ENCODE measurements at regions not wholly inside any gene's neighbourhood (a gene's known extent, or its start where the extent isn't known, plus 50 kb on each side); places are given as distances from the start of the nearest gene placed in this dataset.

DNA sequence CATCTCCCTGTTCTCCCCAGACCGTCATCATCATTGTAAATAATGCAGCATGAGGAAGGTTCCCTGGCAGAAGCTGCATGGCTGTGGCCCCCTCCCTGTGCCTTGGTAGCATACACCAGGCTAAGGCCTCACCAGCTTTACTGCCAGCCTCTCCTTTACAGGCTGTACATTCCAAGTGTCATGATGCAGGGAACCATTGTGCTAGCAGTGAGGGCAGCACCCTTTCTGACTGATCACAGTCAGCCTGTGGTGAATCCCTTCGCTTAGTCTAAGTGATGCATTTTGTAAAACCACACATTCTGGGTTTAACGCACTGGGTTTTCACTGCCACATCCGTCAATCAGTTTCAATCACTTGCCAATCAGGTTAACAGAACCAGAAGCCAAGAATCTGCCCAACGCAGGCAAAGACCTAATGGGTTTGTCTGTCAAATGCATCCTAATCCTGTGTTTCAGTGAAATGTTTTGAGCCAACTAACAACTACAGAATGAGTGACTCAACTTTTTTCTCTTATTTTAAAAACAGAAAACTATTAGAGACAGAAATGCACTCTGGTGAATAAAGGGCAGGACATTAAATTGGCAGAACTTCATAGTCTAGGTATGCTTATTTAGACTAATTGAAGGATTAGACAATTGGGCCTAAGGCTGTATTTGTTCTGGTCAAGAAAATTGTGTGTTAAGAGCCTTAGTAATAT is 225.9 kb upstream of the DPH6 start:
- DNase-seq (ENCODE audit: low read depth): no peak

DNA sequence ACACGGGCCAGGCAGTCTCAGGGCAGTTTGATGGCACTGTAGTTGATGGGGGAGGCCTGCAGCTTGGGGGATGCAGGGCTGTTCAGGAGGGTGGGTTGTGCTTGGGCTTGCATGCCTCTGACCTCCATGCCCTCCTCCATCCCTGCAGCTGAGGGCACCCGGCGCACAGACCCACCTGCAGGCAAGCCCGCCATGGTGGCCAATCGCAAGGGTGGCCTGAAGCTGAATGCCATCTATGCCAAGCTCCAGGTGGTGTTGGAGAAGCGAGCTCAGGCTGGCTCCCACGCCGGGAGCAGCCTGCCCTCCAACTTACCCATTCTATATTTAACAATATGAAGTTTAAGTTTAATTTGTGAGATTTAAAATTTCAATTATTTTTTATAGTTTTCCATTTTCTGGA is 228.7 kb upstream of the DPH6 start:
- DNase-seq (ENCODE audit: low read depth): no peak

DNA sequence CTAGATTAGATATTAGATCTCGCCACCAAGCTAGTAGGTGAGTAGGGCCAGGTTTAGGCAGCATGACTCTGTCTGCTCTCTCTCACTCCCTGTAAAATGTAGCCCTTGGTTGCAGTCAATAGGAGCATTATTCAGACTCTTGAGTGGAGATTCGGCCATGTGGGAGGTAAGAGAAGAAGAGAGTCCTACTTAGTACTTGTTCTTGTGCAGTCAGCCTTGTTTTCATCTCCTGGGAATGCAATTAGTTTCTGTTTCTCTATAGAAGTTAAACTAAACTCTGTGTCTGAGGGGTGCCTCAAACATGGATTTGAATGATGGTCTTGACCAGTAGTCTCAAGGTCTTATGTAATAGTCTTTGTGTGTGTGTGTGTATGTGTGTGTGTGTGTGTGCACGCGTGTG is 229.5 kb upstream of the DPH6 start:
- DNase-seq (ENCODE audit: low read depth): no peak

DNA sequence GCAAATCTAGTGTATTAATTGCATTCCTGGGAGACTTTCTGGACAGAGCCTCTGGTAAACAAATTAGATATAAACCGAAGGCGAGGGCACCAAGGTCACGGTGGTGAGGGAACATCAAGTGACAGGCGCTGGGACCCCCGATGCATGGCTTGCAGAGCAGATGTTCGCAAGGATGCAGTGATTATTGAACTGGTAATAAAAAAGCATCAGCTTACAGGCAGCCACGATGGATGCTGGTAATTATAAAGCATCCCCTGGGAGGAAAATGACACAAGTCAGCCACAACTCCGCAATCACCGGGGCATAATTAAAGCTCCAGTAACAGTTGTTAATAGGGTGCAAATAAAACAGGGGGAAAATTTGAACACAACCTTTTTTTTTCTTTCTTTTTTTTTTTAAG is 231.1 kb upstream of the DPH6 start:
- DNase-seq (ENCODE audit: low read depth): no peak

DNA sequence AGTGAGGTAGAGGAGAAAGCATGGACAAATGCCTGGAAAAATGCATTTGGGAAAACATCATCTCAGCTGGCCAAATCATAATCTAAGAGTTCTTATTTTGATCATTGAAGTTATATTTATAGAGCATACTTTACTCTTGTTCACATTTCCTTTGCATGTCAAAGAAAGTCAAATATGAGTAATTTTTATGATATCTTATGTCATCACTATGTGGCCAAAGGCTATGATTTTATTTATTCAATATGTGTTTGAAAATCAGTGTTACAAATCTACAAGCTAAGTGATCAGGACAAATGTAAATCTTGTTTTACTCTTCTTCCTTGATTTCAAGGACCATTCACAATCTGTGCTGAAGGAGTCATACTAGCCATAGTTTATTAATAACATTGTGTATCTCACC is 237.2 kb upstream of the DPH6 start:
- DNase-seq (ENCODE audit: low read depth): no peak

DNA sequence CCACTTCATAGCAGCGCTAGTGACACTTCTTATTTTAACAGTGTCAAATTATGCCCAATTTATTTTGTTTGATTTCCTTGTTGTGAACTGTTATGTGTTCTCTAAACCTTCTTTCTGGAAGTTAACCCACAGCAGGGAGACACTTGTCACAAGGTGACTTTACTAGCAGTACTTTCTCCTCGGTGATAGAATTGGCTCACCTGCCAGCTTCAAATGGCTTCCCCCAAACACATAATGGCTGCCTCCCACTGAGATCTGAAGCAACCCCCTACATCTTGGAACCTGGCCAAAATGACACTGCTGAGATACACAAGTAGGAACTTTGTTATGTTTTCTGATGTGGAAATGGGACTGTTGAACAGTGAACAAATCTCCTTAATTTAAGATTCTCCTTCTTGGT is 238.8 kb upstream of the DPH6 start:
- DNase-seq (ENCODE audit: low read depth): no peak

DNA sequence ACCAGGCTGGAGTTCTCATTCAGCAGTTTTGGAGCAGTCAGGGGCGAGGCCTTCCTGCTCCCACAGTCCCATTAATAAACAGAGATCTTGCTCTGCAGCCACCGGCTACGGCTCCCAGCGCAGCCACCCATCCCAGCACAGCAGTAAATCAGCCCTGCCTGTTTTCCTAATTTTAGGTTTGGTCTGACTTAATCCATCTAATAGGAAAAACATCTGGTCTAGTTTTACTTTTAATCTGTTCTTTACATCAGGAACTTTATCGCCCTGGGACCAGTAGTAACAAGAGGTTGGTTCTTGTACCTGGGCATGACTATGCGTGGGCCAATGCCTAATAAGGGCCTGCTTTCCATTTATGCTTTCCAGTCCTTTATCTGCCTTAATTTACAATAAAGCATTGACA is 264.0 kb upstream of the DPH6 start:
- DNase-seq (ENCODE audit: low read depth): no peak

DNA sequence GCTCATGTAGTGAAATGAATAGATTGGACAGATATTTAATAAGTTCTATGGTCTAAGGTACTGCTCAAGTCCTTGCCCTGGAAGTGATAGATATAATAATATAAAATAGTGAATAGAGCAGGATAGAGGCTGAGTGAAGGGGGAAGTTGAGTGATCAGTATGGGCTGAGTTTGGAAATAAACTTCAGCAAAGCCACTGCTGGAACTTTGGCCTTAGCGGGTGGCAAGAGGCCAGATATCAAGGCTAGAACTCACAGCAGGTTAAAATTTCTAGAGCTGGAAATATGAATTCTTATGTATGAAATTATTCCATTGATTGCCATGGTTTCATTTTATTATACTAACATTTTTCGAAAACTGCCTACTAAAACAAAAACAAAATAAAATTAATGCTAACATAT is 267.6 kb upstream of the DPH6 start:
- DNase-seq (ENCODE audit: low read depth): no peak

DNA sequence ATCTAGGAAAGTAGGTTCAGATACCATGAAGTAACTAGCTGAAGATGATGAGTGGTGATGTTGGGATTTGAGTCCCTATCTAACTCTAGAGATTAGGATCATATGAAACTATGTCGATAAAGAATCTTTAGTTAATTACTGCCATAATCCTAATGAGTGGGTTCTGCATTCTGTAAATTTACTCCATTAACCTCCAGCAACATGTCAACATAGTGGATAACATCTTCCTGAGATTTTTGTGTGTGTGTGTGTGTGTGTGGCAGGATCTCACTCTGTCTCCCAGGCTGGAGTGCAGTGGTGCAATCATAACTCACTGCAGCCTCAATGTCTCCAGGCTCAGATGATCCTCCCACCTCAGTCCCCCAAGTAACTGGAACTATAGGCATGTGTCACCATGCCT is 272.9 kb upstream of the DPH6 start:
- DNase-seq (ENCODE audit: low read depth): no peak

DNA sequence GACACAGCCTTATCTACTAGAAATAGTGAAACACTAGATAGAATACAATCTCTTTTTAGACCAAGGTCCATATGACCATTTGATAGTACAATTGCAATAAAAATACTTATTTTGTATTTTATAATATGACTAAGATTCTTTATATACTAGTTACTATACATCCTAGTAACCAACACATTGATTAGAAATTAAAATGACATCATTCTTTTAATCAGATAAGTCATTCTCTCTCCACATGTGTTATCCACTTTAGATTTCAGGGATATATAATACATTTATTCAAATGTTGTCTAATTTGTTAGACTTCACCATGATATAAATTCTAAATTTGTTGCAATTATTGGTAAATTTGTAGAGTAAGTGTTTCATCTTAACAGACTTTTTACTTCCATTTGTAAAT is 276.2 kb upstream of the DPH6 start:
- no peak for DNase-seq (ENCODE audit: low read depth)

DNA sequence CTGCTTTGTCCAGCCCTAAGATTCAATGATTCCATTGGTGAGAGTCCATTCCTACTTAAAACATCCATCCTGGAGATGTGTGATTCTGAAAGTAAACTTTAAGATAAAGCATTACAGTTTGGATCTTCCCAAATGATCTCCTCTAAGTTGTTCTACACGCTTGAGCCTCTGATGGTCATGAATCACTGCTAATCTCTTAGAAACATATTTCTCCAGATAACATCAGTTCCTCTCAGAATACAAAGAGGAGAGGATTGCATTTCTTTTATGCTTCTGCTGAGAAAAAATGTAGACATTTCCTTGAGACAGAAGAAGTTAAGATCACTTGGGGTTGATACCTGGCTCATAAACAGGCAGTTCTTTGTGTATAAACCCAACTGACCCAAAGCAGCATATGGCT is 281.2 kb upstream of the DPH6 start:
- no peak for DNase-seq (ENCODE audit: low read depth)

DNA sequence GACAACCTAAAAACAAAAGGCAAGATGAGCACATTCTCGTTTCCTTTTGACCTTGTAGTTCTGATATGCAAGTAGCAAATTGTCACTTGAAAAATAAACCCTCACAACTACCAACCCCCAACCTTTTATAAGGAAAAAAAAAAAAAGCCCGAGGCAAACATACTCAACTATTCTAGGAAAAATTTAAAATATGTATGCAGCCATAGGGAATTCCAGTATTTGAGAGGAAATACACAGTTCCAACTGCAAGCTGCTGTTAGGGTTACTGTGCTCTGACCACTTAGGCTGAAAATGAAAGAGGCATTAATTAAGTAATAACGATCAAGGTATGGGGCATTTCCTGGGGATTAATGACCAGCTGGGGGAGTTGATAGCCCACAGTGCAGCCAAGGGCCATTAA is 281.9 kb upstream of the DPH6 start:
- DNase-seq (ENCODE audit: low read depth): no peak

DNA sequence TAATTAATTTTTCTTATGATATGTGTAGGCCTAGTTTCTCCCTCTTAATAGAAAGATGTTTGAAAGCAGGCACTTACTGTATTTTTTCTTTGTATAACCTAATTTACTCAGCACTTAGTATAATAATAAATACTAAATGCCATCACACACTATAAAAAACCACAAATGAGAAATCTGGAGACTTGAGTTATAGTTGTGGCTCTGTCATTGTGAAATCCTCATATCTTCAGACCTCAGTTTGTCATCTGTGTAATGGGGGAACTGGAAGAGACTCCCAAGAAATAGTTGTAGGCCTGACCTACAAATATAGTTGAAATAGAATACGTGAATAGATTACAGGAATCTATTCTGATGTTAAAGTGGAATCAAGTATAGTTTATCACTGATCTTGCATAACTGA is 287.6 kb upstream of the DPH6 start:
- DNase-seq (ENCODE audit: low read depth): no peak

DNA sequence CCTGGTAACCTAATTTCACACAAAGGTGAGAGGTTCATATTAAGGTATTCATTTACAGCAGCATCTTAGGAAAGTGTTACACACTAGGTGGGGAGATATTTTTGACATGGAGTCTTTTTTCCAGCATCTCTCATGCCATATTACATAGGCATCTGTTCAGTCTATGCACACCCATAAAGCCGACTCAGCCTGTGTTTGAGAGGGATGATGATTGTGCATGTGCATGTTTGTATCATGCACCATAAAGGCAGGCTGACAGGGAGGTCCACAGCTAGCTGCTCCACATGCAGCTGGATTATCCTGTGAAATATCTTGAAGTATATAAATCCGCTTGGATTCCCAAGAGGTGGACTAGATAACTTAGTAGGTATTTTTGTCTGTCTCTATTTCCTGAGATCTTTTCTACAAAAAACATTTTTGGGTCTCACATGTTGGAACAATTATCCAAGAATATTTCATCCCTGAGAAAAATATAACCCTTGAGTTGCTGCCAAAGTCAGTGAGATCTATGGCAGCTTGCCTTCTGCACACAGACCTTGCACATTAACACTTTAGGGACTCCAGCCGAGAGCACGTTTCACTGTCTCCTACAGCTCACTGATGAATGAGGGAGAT is 288.4 kb upstream of the DPH6 start:
- DNase-seq (ENCODE audit: low read depth): no peak

DNA sequence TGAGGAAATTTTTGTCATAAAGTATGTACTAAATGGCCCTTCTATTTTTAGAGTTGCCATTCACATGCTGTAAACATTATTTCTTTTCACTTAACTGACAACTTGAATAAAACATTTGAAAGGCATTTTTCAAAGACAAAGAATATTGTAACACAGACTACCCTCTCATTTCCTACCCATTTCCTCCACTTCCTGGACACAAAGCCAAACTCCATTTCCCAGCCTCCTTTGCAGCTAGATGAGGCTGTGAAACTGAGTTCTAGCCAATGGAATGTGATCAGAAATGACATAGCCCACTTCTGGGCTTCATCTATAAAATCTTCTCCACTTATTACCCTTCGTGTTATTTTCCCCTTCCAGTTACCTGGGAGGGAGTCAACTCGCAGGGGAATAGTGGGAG is 288.9 kb upstream of the DPH6 start:
- DNase-seq (ENCODE audit: low read depth): no peak

DNA sequence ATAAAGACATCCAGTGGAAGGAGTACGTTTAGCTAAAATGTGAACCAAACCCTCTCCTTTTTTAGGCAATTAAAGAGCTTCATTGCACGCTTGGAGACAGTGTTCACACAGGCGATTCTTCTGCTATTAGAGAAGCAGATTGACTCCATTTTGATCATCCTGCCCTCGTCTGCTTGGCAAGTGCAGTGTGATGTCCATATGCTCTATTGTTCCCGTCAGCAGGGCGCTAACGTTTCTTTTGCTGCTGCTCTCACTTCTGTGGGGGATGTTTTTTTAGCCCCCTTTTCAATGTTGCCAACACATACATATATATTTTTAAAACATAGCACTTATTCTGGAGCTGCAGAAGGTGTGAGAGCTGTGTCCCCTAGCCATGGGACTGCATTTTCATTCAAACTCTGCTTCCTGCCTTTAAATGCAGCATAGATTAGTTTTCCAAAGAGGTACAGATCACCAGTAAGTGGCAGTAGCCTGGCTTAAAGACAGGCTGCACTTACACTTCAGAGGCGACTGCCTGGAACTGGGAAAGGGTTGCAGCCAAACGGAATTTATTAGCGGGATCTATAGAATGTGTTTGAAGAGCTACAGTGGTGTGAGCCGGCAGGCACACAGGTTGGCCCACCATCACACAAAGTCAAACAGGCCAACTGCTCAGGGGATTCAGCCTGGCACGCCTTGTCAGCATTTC is 292.6 kb upstream of the DPH6 start:
- DNase-seq (ENCODE audit: low read depth): no peak

DNA sequence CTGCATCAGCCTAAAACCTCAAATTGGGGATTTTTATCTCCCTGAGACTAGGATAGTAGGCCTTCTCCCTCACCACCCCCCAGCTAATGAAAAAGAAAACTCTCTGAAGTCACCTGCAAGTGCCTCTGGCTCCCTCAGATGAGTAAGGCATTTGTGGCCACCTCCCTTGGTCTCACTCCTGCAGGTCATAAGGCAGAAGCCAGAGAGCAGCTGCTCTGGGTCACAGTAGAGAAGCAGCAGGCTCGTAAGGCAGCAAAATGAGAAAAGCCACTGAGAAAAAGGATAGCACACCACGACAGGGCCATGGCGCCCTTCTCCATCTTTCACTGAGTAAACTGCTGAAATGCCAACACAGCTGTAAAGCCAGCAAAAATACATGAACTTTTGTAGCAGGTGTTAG is 296.7 kb upstream of the DPH6 start:
- DNase-seq (ENCODE audit: low read depth): no peak

DNA sequence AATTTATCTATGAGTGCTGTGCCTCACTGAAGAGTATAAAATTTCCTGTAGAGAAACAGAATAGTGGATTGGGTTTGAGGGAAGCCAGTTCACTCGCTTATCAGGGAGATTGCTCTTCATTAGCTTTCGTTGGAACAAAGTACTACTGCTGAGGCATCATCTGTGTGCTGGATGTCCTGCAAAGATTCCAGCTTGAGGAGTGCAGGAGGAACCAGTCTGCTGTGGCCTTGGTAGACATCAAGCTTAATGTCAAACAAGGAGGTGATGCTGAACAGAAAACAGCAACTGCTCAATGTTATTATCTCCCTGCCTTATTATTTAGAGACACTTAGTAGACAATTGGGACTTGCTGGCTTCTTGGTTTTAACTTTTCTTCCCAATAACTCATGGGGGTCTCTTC is 297.5 kb upstream of the DPH6 start:
- no peak for DNase-seq (ENCODE audit: low read depth)

DNA sequence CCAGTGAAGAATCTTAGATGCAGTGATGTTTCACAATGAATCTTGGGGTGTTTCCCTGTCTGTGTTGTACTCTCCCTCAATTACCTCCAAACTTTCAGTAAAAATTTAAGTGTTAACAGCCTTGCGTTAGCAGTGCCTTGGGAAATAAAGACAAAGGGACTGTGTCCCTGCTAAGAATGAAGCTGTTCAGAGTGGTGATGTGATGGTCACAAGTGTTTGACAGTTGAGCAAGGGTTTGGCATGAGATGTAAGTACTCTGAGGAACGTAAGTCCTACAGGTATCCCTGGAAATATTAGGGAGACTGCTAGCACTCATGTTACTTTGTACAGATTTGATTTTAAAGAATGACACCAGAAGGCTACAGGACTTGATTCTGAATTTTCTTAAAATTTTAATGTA is 304.3 kb upstream of the DPH6 start:
- no peak for DNase-seq (ENCODE audit: low read depth)

DNA sequence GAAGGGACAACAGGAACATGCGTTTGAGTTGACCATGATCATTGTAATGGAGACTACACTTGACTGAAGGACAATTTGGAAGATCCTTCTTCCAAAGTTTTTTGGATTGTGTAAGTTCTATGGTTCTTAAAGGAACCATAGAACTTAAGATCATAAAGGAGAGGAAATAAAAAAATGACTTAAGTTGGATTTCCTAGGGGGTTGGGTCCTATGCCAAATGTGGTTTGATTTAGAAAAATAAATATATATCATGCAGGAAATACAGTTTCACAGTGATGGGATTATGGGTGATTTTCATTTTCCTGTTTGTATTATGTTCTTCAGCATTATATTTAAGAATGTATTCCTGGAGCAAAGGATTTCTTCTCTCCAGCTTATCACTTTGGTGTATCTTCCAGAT is 305.5 kb upstream of the DPH6 start:
- DNase-seq (ENCODE audit: low read depth): no peak

DNA sequence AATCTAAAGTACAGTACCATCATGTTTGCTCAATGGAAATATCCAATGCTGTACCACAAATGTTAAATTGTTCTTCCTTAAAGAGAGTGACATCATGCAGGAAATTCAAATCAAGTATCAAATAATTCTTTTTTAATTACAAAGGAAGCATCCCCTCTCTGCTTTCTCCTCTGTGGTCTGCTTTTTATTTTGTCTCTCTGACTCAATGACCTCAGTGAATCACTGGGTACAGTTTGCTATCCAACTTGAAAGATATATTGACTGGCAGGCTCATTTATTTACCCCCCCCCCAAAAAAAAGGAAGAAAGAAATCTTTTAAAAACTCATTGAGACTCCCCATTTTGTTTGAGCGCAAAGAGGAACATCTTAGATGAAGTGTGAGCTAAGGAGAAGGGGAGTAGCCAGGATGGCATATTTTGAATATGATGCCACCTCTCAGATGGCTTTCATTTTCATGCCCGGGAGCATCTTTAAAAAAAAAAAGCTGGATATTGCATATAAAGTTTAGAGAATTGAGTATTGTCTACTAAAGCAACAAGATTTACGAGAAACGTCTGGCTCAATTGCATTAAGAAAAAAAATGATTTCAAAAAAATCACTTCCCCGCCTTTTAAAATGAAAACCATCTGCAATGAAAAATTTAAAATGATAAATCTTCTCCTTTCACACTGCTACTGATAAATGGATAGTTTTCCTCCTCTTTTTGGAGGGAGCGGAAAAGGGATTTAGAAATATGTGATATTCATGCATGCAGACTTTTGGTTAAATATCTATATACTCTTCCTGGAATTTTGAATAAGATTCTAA is 307.1 kb upstream of the DPH6 start:
- no peak for DNase-seq (ENCODE audit: low read depth)

DNA sequence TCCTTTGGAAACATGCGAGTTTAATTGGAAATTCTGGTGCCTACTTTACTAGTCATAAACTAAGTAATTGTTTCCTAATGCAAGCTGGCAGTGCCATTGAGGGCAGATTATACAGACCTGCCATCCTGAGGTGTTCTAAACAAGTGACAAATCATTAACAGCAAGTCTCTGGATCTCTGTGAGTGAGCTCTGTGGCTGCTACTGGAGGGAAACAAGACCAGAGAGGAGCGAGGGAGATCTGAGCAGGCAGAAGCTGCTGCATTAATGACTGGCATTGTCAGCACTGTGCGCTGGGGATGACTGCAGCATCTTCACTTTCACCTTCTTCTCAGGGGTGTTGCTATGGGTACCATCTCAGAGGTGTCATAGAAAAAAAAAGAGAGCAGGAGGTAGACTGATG is 308.4 kb upstream of the DPH6 start:
- DNase-seq (ENCODE audit: low read depth): no peak

All from activated T-cell treated with anti-CD3 and anti-CD28 coated beads for 48 hours (primary cell).